ENCODE measurements at regions not wholly inside any gene's neighbourhood (a gene's known extent, or its start where the extent isn't known, plus 50 kb on each side); places are given as distances from the start of the nearest gene placed in this dataset.
A peak's percentile ranks its signal among the peaks of the same experiment; 100 is the strongest.

GRCh38 chr2:224284134-224284946, 117.6 kb downstream of the FAM124B start:
- Histone ChIP-seq H3K9ac (ENCODE audit: low read depth, low read length) (no peak overlapping the region), H3K9me3 (replicated peaks; ENCODE audit: low read length) (no peaks in the 10 kb centered on the region), H3K4me2 (ENCODE audit: low read length) (no peak overlapping the region), H3K27me3 (ENCODE audit: control insufficient read depth, insufficient read depth, low read length) (no peaks in the 10 kb centered on the region), H3K4me1 (ENCODE audit: control insufficient read depth, insufficient read depth, low read length) (no peaks in the 10 kb centered on the region), H3K4me3 (ENCODE audit: low read length) (no peak overlapping the region), H3K36me3 (ENCODE audit: insufficient read depth, low read length) (no peaks in the 10 kb centered on the region)

- H3K9ac ChIP-seq (ENCODE audit: low read depth, low read length) = no peak overlapping the region
- H3K4me2 ChIP-seq (ENCODE audit: low read length) = no peak overlapping the region
- no peak overlapping the region for H3K4me3 ChIP-seq (ENCODE audit: low read length)
- H3K9me3 ChIP-seq (replicated peaks; ENCODE audit: low read length) = no peaks in the 10 kb centered on the region
- no peaks in the 10 kb centered on the region for H3K27me3 ChIP-seq (ENCODE audit: control insufficient read depth, insufficient read depth, low read length)
- H3K36me3 ChIP-seq (ENCODE audit: insufficient read depth, low read length) = no peaks in the 10 kb centered on the region
- peaks cover 7% of the 10 kb centered on the region for H3K4me1 ChIP-seq (ENCODE audit: control insufficient read depth, insufficient read depth, low read length)
Measured at GRCh38 chr2:224283466-224283965, 118.4 kb downstream of the FAM124B start.

GRCh38 chr2:224281374-224281773, 120.5 kb downstream of the FAM124B start:
- Histone ChIP-seq H3K4me1 (ENCODE audit: control insufficient read depth, insufficient read depth, low read length) (peaks cover 12% of the 10 kb centered on the region), H3K4me3 (ENCODE audit: low read length) (no peak overlapping the region), H3K9ac (ENCODE audit: low read depth, low read length) (no peak overlapping the region), H3K27me3 (ENCODE audit: control insufficient read depth, insufficient read depth, low read length) (no peaks in the 10 kb centered on the region), H3K4me2 (ENCODE audit: low read length) (no peak overlapping the region), H3K9me3 (replicated peaks; ENCODE audit: low read length) (no peaks in the 10 kb centered on the region), H3K36me3 (ENCODE audit: insufficient read depth, low read length) (no peaks in the 10 kb centered on the region)

GRCh38 chr2:224278531-224278930, 123.4 kb downstream of the FAM124B start:
- Histone ChIP-seq H3K9me3 (replicated peaks; ENCODE audit: low read length) (no peaks in the 10 kb centered on the region), H3K4me2 (ENCODE audit: low read length) (no peak overlapping the region), H3K36me3 (ENCODE audit: insufficient read depth, low read length) (no peaks in the 10 kb centered on the region), H3K27me3 (ENCODE audit: control insufficient read depth, insufficient read depth, low read length) (no peaks in the 10 kb centered on the region), H3K4me1 (ENCODE audit: control insufficient read depth, insufficient read depth, low read length) (peaks cover 12% of the 10 kb centered on the region), H3K9ac (ENCODE audit: low read depth, low read length) (no peak overlapping the region), H3K4me3 (ENCODE audit: low read length) (no peak overlapping the region)

GRCh38 chr2:224276251-224276650, 125.7 kb downstream of the FAM124B start:
- Histone ChIP-seq H3K9ac (ENCODE audit: low read depth, low read length) (no peak overlapping the region), H3K4me3 (ENCODE audit: low read length) (no peak overlapping the region), H3K9me3 (replicated peaks; ENCODE audit: low read length) (no peaks in the 10 kb centered on the region), H3K27me3 (ENCODE audit: control insufficient read depth, insufficient read depth, low read length) (no peaks in the 10 kb centered on the region), H3K4me1 (ENCODE audit: control insufficient read depth, insufficient read depth, low read length) (peaks cover 12% of the 10 kb centered on the region), H3K4me2 (ENCODE audit: low read length) (no peak overlapping the region), H3K36me3 (ENCODE audit: insufficient read depth, low read length) (no peaks in the 10 kb centered on the region)

- Histone ChIP-seq H3K9me3 (replicated peaks; ENCODE audit: low read length) (no peaks in the 10 kb centered on the region), H3K36me3 (ENCODE audit: insufficient read depth, low read length) (no peaks in the 10 kb centered on the region), H3K4me2 (ENCODE audit: low read length) (no peak overlapping the region), H3K9ac (ENCODE audit: low read depth, low read length) (no peak overlapping the region), H3K27me3 (ENCODE audit: control insufficient read depth, insufficient read depth, low read length) (no peaks in the 10 kb centered on the region), H3K4me1 (ENCODE audit: control insufficient read depth, insufficient read depth, low read length) (peaks cover 8% of the 10 kb centered on the region), H3K4me3 (ENCODE audit: low read length) (no peak overlapping the region)
Measured at GRCh38 chr2:224272237-224272910, 129.5 kb downstream of the FAM124B start.

GRCh38 chr2:224271617-224272236, 130.2 kb downstream of the FAM124B start:
- H3K4me2 ChIP-seq (ENCODE audit: low read length) = no peak overlapping the region
- H3K27me3 ChIP-seq (ENCODE audit: control insufficient read depth, insufficient read depth, low read length) = no peaks in the 10 kb centered on the region
- no peak overlapping the region for H3K9ac ChIP-seq (ENCODE audit: low read depth, low read length)
- no peak overlapping the region for H3K4me3 ChIP-seq (ENCODE audit: low read length)
- H3K9me3 ChIP-seq (replicated peaks; ENCODE audit: low read length) = no peaks in the 10 kb centered on the region
- no peaks in the 10 kb centered on the region for H3K36me3 ChIP-seq (ENCODE audit: insufficient read depth, low read length)
- H3K4me1 ChIP-seq (ENCODE audit: control insufficient read depth, insufficient read depth, low read length) = peaks cover 8% of the 10 kb centered on the region

GRCh38 chr2:224268441-224268840, 133.5 kb downstream of the FAM124B start:
- peaks cover 20% of the 10 kb centered on the region for H3K4me1 ChIP-seq (ENCODE audit: control insufficient read depth, insufficient read depth, low read length)
- no peaks in the 10 kb centered on the region for H3K9me3 ChIP-seq (replicated peaks; ENCODE audit: low read length)
- H3K27me3 ChIP-seq (ENCODE audit: control insufficient read depth, insufficient read depth, low read length) = no peaks in the 10 kb centered on the region
- H3K36me3 ChIP-seq (ENCODE audit: insufficient read depth, low read length) = no peaks in the 10 kb centered on the region
- no peak overlapping the region for H3K9ac ChIP-seq (ENCODE audit: low read depth, low read length)
- no peak overlapping the region for H3K4me3 ChIP-seq (ENCODE audit: low read length)
- H3K4me2 ChIP-seq (ENCODE audit: low read length) = no peak overlapping the region

- Histone ChIP-seq H3K4me1 (ENCODE audit: control insufficient read depth, insufficient read depth, low read length) (peaks cover 41% of the 10 kb centered on the region), H3K4me2 (ENCODE audit: low read length) (no peak overlapping the region), H3K9ac (ENCODE audit: low read depth, low read length) (no peak overlapping the region), H3K27me3 (ENCODE audit: control insufficient read depth, insufficient read depth, low read length) (no peaks in the 10 kb centered on the region), H3K36me3 (ENCODE audit: insufficient read depth, low read length) (no peaks in the 10 kb centered on the region), H3K9me3 (replicated peaks; ENCODE audit: low read length) (no peaks in the 10 kb centered on the region), H3K4me3 (ENCODE audit: low read length) (no peak overlapping the region)
Measured at GRCh38 chr2:224264259-224264658, 137.6 kb downstream of the FAM124B start.

- H3K4me2 ChIP-seq (ENCODE audit: low read length) = no peak overlapping the region
- no peaks in the 10 kb centered on the region for H3K36me3 ChIP-seq (ENCODE audit: insufficient read depth, low read length)
- no peak overlapping the region for H3K4me3 ChIP-seq (ENCODE audit: low read length)
- H3K27me3 ChIP-seq (ENCODE audit: control insufficient read depth, insufficient read depth, low read length) = no peaks in the 10 kb centered on the region
- H3K4me1 ChIP-seq (ENCODE audit: control insufficient read depth, insufficient read depth, low read length) = peaks cover 36% of the 10 kb centered on the region
- no peaks in the 10 kb centered on the region for H3K9me3 ChIP-seq (replicated peaks; ENCODE audit: low read length)
- peak overlapping the region; percentile 11 for H3K9ac ChIP-seq (ENCODE audit: low read depth, low read length)
Measured at GRCh38 chr2:224263571-224264043, 138.3 kb downstream of the FAM124B start.

GRCh38 chr2:224261326-224261725, 140.6 kb downstream of the FAM124B start:
- Histone ChIP-seq H3K4me2 (ENCODE audit: low read length) (no peak overlapping the region), H3K9ac (ENCODE audit: low read depth, low read length) (no peak overlapping the region), H3K4me3 (ENCODE audit: low read length) (no peak overlapping the region), H3K4me1 (ENCODE audit: control insufficient read depth, insufficient read depth, low read length) (peaks cover 52% of the 10 kb centered on the region), H3K9me3 (replicated peaks; ENCODE audit: low read length) (no peaks in the 10 kb centered on the region), H3K27me3 (ENCODE audit: control insufficient read depth, insufficient read depth, low read length) (no peaks in the 10 kb centered on the region), H3K36me3 (ENCODE audit: insufficient read depth, low read length) (no peaks in the 10 kb centered on the region)
